Neural cell (in vitro differentiated cells): ENCODE measurements at regions not wholly inside any gene's neighbourhood (a gene's known extent, or its start where the extent isn't known, plus 50 kb on each side); places are given as distances from the start of the nearest gene placed in this dataset.

Experiments
- H2AFZ ChIP-seq: fragments of 200-600, 300-800 bp; sonication (generic), shearing (Covaris generic); 2 replicates; pipeline ENCODE4 v1.6.0; 2014; ENCODE audit warnings: low read depth, mild to moderate bottlenecking, antibody characterized with exemption, low read length, moderate library complexity
- H3F3A ChIP-seq: fragments of 200-600 bp; shearing (Covaris generic); 2 replicates; pipeline ENCODE4 v1.6.1; 2016; ENCODE audit warnings: mild to moderate bottlenecking, moderate library complexity, mixed read lengths, antibody characterized with exemption, low read length; ENCODE audit not compliant: insufficient read depth, poor library complexity, severe bottlenecking
- H3K27ac ChIP-seq: fragments of 200-600, 300-800 bp; sonication (generic), shearing (Covaris generic); 2 replicates; pipeline ENCODE4 v1.5.1; 2014; ENCODE audit warnings: mild to moderate bottlenecking, low read length, moderate library complexity
- H3K27me3 ChIP-seq: fragments of 300-800, 200-600 bp; sonication (generic), shearing (Covaris generic); 2 replicates; pipeline ENCODE4 v1.6.0; 2014; ENCODE audit warnings: mild to moderate bottlenecking, low read depth, low read length, moderate library complexity; ENCODE audit not compliant: insufficient read depth
- H3K36me3 ChIP-seq: fragments of 300-800, 200-600 bp; sonication (generic), shearing (Covaris generic); 2 replicates; pipeline ENCODE4 v1.5.1; 2014; ENCODE audit warnings: mild to moderate bottlenecking, antibody characterized with exemption, low read length, moderate library complexity; ENCODE audit not compliant: insufficient read depth
- H3K4me2 ChIP-seq: fragments of 300-800, 200-600 bp; sonication (generic), shearing (Covaris generic); 2 replicates; pipeline ENCODE4 v1.6.0; 2014; ENCODE audit warnings: mild to moderate bottlenecking, low read length
- H3K4me3 ChIP-seq: fragments of 300-800, 200-600 bp; sonication (generic), shearing (Covaris generic); 2 replicates; pipeline ENCODE4 v1.5.1; 2014; ENCODE audit warnings: mild to moderate bottlenecking, low read length, moderate library complexity
- H3K79me2 ChIP-seq: fragments of 200-600 bp; shearing (Covaris generic); replicated peaks from 2 replicates; pipeline ENCODE4 v1.6.0; 2014; ENCODE audit warnings: mild to moderate bottlenecking, low read length, moderate library complexity; ENCODE audit not compliant: insufficient read depth
- H3K9ac ChIP-seq: fragments of 300-800, 200-600 bp; sonication (generic), shearing (Covaris generic); 2 replicates; pipeline ENCODE4 v1.6.1; 2016; ENCODE audit warnings: mild to moderate bottlenecking, low read length, mixed read lengths
- H3K9me2 ChIP-seq: fragments of 200-600 bp; shearing (Covaris generic); 2 replicates; pipeline ENCODE4 v1.6.1; 2016; ENCODE audit warnings: mild to moderate bottlenecking, low read length, mixed read lengths; ENCODE audit not compliant: insufficient read depth
- H3K9me3 ChIP-seq: fragments of 200-600, 300-800 bp; sonication (generic), shearing (Covaris generic); 2 replicates; pipeline ENCODE4 v1.6.1; 2016; ENCODE audit warnings: mild to moderate bottlenecking, mixed run types, low read length, moderate library complexity, mixed read lengths
- H4K20me1 ChIP-seq: fragments of 200-600 bp; shearing (Covaris generic); 2 replicates; pipeline ENCODE4 v1.6.1; 2016; ENCODE audit warnings: mild to moderate bottlenecking, mixed run types; ENCODE audit not compliant: insufficient read depth
- EP300 ChIP-seq: fragments of 450-650 bp; conservative IDR thresholded peaks from 2 replicates; pipeline ENCODE4 v1.6.1; 2014; ENCODE audit warnings: antibody characterized with exemption, mild to moderate bottlenecking, moderate library complexity; ENCODE audit not compliant: poor library complexity, severe bottlenecking
- EZH2 ChIP-seq: fragments of 200-600, 300-800 bp; shearing (Covaris generic), sonication (generic); IDR thresholded peaks from 2 replicates; pipeline ENCODE4 v1.6.1; 2014; ENCODE audit warnings: antibody characterized with exemption, low read length, borderline replicate concordance, mild to moderate bottlenecking; ENCODE audit not compliant: insufficient read depth, poor library complexity, severe bottlenecking
- MXI1 ChIP-seq: fragments of 450-650 bp; conservative IDR thresholded peaks from 2 replicates; pipeline ENCODE4 v1.6.1; 2014; ENCODE audit warnings: antibody characterized with exemption, mild to moderate bottlenecking; ENCODE audit not compliant: poor library complexity, severe bottlenecking
- POLR2AphosphoS5 ChIP-seq: IDR thresholded peaks from 2 replicates; pipeline ENCODE4 v1.6.1; 2012
- RAD21 ChIP-seq: fragments of 450-650 bp; conservative IDR thresholded peaks from 2 replicates; pipeline ENCODE4 v1.6.1; 2014; ENCODE audit warnings: antibody characterized with exemption, mild to moderate bottlenecking, moderate library complexity
- REST ChIP-seq: IDR thresholded peaks from 2 replicates; pipeline ENCODE4 v1.6.1; 2012; ENCODE audit warnings: borderline replicate concordance
- SMC3 ChIP-seq: fragments of 450-650 bp; conservative IDR thresholded peaks from 2 replicates; pipeline ENCODE4 v1.6.1; 2014; ENCODE audit warnings: antibody characterized with exemption, mild to moderate bottlenecking, moderate library complexity; ENCODE audit not compliant: poor library complexity
- TAF1 ChIP-seq: IDR thresholded peaks from 2 replicates; pipeline ENCODE4 v1.6.1; 2012; ENCODE audit warnings: low read depth
- TF ChIP-seq, protein P1 (sequence below): fragments of 450-650 bp; IDR thresholded peaks from 2 replicates; pipeline ENCODE4 v1.5.1; 2014; ENCODE audit warnings: antibody characterized with exemption, mild to moderate bottlenecking, moderate library complexity; ENCODE audit not compliant: poor library complexity, severe bottlenecking

- Histone ChIP-seq H3K4me2 (peak overlapping the region; percentile 19), H3K4me3 (peak overlapping the region; percentile 9), H3K27me3 (no peaks in the 10 kb centered on the region), H3K27ac (peak overlapping the region; percentile 57), H3K79me2 (no peaks in the 10 kb centered on the region), H3K9ac (peak overlapping the region; percentile 15), H3K9me2 (no peaks in the 10 kb centered on the region), H3F3A (no peaks in the 10 kb centered on the region), H2AFZ (no peak overlapping the region), H3K36me3 (no peaks in the 10 kb centered on the region), H4K20me1 (no peaks in the 10 kb centered on the region), H3K9me3 (no peaks in the 10 kb centered on the region)
- TF ChIP-seq POLR2AphosphoS5 (no peak), EZH2 (no peak)
Measured at GRCh38 chr13:53240401-53241025, 211.9 kb downstream of the OLFM4 start.

- no peak overlapping the region for H3K4me2 ChIP-seq
- no peaks in the 10 kb centered on the region for H3K9me2 ChIP-seq
- H3K36me3 ChIP-seq: no peaks in the 10 kb centered on the region
- no peak overlapping the region for H3K27ac ChIP-seq
- H3F3A ChIP-seq: no peaks in the 10 kb centered on the region
- no peaks in the 10 kb centered on the region for H3K27me3 ChIP-seq
- H3K79me2 ChIP-seq: no peaks in the 10 kb centered on the region
- no peaks in the 10 kb centered on the region for H3K9me3 ChIP-seq
- no peak overlapping the region for H2AFZ ChIP-seq
- H3K4me3 ChIP-seq: no peak overlapping the region
- TF ChIP-seq POLR2AphosphoS5 (no peak), EZH2 (no peak), EP300 (no peak), RAD21 (no peak), MXI1 (no peak), TAF1 (no peak)
- TF ChIP-seq, protein P1, sequence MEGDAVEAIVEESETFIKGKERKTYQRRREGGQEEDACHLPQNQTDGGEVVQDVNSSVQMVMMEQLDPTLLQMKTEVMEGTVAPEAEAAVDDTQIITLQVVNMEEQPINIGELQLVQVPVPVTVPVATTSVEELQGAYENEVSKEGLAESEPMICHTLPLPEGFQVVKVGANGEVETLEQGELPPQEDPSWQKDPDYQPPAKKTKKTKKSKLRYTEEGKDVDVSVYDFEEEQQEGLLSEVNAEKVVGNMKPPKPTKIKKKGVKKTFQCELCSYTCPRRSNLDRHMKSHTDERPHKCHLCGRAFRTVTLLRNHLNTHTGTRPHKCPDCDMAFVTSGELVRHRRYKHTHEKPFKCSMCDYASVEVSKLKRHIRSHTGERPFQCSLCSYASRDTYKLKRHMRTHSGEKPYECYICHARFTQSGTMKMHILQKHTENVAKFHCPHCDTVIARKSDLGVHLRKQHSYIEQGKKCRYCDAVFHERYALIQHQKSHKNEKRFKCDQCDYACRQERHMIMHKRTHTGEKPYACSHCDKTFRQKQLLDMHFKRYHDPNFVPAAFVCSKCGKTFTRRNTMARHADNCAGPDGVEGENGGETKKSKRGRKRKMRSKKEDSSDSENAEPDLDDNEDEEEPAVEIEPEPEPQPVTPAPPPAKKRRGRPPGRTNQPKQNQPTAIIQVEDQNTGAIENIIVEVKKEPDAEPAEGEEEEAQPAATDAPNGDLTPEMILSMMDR: no peak
- H4K20me1 ChIP-seq: no peaks in the 10 kb centered on the region
- H3K9ac ChIP-seq: no peak overlapping the region
Measured at GRCh38 chr13:53241891-53242348, 213.3 kb downstream of the OLFM4 start.

DNA sequence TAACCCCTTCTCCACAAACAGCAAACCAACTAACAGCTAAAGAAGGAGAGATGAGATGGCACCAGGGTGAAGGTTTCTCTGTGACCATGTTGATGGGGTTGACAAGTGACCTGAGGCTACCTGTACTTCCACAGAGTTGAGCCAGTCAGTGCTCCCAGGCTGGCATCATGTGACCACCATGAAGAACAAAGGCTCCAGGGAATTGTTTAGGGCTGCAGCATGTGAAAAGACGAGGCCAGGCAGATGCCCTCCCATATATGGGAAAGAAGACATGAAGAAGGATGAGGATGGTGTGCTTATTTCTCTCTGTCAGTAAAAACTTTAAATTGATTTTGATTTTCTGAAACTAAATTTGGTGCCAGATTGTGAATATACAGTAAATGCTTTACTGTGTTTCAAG lies 220.6 kb downstream of the OLFM4 start:
- no peaks in the 10 kb centered on the region for H3K27me3 ChIP-seq
- no peaks in the 10 kb centered on the region for H3F3A ChIP-seq
- H3K27ac ChIP-seq: no peak overlapping the region
- no peak overlapping the region for H2AFZ ChIP-seq
- no peak overlapping the region for H3K4me3 ChIP-seq
- H4K20me1 ChIP-seq: no peaks in the 10 kb centered on the region
- TF ChIP-seq RAD21 (no peak), MXI1 (no peak), EZH2 (no peak), SMC3 (no peak), REST (no peak), EP300 (no peak), POLR2AphosphoS5 (no peak), TAF1 (no peak)
- TF ChIP-seq, protein P1: no peak
- no peak overlapping the region for H3K4me2 ChIP-seq
- H3K36me3 ChIP-seq: no peaks in the 10 kb centered on the region
- H3K9me2 ChIP-seq: no peaks in the 10 kb centered on the region
- H3K9ac ChIP-seq: no peak overlapping the region
- no peaks in the 10 kb centered on the region for H3K9me3 ChIP-seq
- H3K79me2 ChIP-seq: no peaks in the 10 kb centered on the region
